ENCODE measurements at regions not wholly inside any gene's neighbourhood (a gene's known extent, or its start where the extent isn't known, plus 50 kb on each side); places are given as distances from the start of the nearest gene placed in this dataset.

DNA sequence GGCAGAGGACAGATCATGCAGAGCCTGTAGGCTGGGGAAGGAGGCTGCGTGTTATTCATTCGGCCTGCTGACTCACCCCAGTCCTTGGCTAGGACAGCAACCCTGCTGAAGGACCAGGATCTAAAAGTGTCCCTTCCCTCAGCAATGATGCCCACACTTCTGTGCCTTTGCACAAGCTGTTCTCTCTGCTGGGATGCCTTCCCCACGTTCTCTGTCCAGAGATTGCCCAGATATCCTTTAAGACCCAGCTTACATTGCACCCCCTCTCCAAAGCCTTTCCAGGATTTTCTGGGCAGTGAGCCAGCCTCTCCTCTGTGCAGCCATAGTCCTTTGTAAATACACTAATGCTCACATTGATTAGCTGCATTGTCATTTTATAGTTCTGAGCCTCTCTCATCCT is 99.3 kb upstream of the CHD6 start:
- no peak for DNase-seq
- Histone ChIP-seq H3K4me1 (ENCODE audit: control insufficient read depth, insufficient read depth, low read length) (no peaks in the 10 kb centered on the region), H2BK20ac (ENCODE audit: low read depth, low read length) (no peak overlapping the region), H3K9me1 (ENCODE audit: insufficient read depth, low read length) (no peaks in the 10 kb centered on the region), H3K27ac (ENCODE audit: insufficient read depth, low read length) (no peak overlapping the region), H4K20me1 (ENCODE audit: insufficient read depth, low read length) (no peaks in the 10 kb centered on the region), H2BK120ac (ENCODE audit: low read depth, low read length) (no peak overlapping the region), H3K4me3 (ENCODE audit: insufficient read depth, low read depth, low read length) (no peak overlapping the region), H2BK15ac (ENCODE audit: low read depth, low read length) (no peak overlapping the region), H2BK5ac (ENCODE audit: low read depth, low read length, poor library complexity, severe bottlenecking) (no peak overlapping the region), H3K9ac (ENCODE audit: low read depth, low read length) (no peak overlapping the region), H3K4me2 (ENCODE audit: low read depth, low read length) (no peak overlapping the region), H2AK9ac (replicated peaks; ENCODE audit: low read depth, low read length, poor library complexity) (no peak overlapping the region), H3K18ac (ENCODE audit: low read depth, low read length) (no peak overlapping the region), H3K56ac (ENCODE audit: extremely low read depth, insufficient read depth, low read length) (no peak overlapping the region), H3K9me3 (ENCODE audit: control insufficient read depth, insufficient read depth, low read length) (no peaks in the 10 kb centered on the region), H3K4ac (ENCODE audit: low read depth, low read length) (no peak overlapping the region), H4K5ac (ENCODE audit: low read depth, low read length) (no peak overlapping the region), H3K79me1 (ENCODE audit: low read depth in 1 of 2, low read length in 2 of 2) (no peaks in the 10 kb centered on the region), H3K36me3 (ENCODE audit: control insufficient read depth, insufficient read depth, low read length) (no peaks in the 10 kb centered on the region), H3K23ac (ENCODE audit: low read depth, low read length) (no peak overlapping the region), H3K27me3 (ENCODE audit: control insufficient read depth, insufficient read depth, low read length) (no peaks in the 10 kb centered on the region), H2AFZ (replicated peaks; ENCODE audit: low read length, poor library complexity) (no peak overlapping the region), H2AK5ac (ENCODE audit: low read depth, low read length) (no peak overlapping the region), H4K91ac (ENCODE audit: insufficient read depth, low read depth, low read length) (no peak overlapping the region), H3K14ac (replicated peaks; ENCODE audit: low read depth, low read length) (no peak overlapping the region), H4K8ac (ENCODE audit: low read depth in 2 of 2, low read length in 2 of 2) (no peak overlapping the region)
- intact Hi-C loops (cut with micrococcal nuclease) (no loop called here), in situ Hi-C loops (cut with MboI; ENCODE audit: low sequenced_read_pairs) (no loop called here), dilution Hi-C loops (cut with HindIII; ENCODE audit: low sequenced_read_pairs, unreplicated experiment) (no loop called here)
- ChIA-PET CTCF (no interaction called here), POLR2A (ENCODE audit: unreplicated experiment) (no interaction called here)
- WGBS, 2 experiments (ENCODE audit: extremely low coverage in 2 of 2, insufficient read length in 1 of 2) = 0% methylated on average over 1 of the region's 3 CpGs; no CpG with 5 or more reads in 1 of the 2 experiments
- no peak for ATAC-seq (ENCODE audit: low read depth)
- TF ChIP-seq BHLHE40 (IDR thresholded peaks at IDR 0.05; ENCODE audit: low read depth, low read length) = no peak
- TF ChIP-seq CHD1 (IDR thresholded peaks at IDR 0.05; ENCODE audit: low read depth, low read length) = no peak
- TF ChIP-seq SMC3 (IDR thresholded peaks at IDR 0.05; ENCODE audit: low read depth, low read length) = no peak
- TF ChIP-seq RAD21 (IDR thresholded peaks at IDR 0.05; ENCODE audit: low read length) = no peak
- TF ChIP-seq MAFK (IDR thresholded peaks at IDR 0.05; ENCODE audit: low read depth, low read length) = no peak
- TF ChIP-seq, protein P1, sequence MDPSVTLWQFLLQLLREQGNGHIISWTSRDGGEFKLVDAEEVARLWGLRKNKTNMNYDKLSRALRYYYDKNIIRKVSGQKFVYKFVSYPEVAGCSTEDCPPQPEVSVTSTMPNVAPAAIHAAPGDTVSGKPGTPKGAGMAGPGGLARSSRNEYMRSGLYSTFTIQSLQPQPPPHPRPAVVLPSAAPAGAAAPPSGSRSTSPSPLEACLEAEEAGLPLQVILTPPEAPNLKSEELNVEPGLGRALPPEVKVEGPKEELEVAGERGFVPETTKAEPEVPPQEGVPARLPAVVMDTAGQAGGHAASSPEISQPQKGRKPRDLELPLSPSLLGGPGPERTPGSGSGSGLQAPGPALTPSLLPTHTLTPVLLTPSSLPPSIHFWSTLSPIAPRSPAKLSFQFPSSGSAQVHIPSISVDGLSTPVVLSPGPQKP (IDR thresholded peaks at IDR 0.05; ENCODE audit: borderline replicate concordance, low read depth, low read length) = no peak
- TF ChIP-seq RFX5 (IDR thresholded peaks at IDR 0.05; ENCODE audit: low read depth, low read length) = no peak
- no peak for TF ChIP-seq POLR2A (IDR thresholded peaks at IDR 0.05; ENCODE audit: low read depth, low read length)
- TF ChIP-seq, protein P2, sequence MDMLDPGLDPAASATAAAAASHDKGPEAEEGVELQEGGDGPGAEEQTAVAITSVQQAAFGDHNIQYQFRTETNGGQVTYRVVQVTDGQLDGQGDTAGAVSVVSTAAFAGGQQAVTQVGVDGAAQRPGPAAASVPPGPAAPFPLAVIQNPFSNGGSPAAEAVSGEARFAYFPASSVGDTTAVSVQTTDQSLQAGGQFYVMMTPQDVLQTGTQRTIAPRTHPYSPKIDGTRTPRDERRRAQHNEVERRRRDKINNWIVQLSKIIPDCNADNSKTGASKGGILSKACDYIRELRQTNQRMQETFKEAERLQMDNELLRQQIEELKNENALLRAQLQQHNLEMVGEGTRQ (IDR thresholded peaks at IDR 0.05; ENCODE audit: low read depth, low read length) = no peak
- TF ChIP-seq NFE2L2 (IDR thresholded peaks at IDR 0.05; ENCODE audit: low read depth, low read length) = no peak
- no TSS peak for BruUV-seq (replicated peaks)
